PC-9 (cell line): ENCODE measurements at regions not wholly inside any gene's neighbourhood (a gene's known extent, or its start where the extent isn't known, plus 50 kb on each side); places are given as distances from the start of the nearest gene placed in this dataset.

Experiments used
- EZH2 ChIP-seq: fragments of 200-600 bp; sonication (generic); IDR thresholded peaks from 2 replicates; pipeline ENCODE4 v1.8.0; 2017; ENCODE audit warnings: antibody characterized with exemption, low read depth
- TF ChIP-seq, protein P1 (sequence below): fragments of 200-600 bp; sonication (generic); conservative IDR thresholded peaks from 2 replicates; pipeline ENCODE4 v1.6.1; 2017; ENCODE audit warnings: mixed run types, antibody characterized with exemption, mild to moderate bottlenecking, moderate library complexity

DNA sequence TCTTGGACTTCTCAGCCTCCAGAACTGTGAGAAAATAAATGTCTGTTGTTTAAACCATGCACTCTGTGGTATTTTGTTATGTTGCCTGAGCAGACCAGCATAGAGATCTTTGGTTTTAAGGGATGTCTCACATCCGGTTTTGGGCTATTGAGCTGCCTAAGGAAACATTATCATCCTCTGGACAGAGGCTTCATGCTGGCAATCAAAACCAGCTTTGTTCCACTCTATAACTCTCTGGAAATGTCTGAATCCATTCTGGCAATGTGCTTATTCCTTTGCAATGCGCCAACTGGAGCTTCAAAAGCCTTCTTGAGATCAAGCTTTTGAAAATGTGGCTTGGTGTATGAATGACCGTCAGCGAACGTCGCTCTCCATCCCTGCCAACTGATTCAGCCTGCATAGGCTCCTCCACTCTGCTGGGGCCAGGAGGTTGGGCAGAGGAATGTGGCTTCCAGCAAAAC, 183.6 kb upstream of the MGAT5 start:
- TF ChIP-seq, protein P1, sequence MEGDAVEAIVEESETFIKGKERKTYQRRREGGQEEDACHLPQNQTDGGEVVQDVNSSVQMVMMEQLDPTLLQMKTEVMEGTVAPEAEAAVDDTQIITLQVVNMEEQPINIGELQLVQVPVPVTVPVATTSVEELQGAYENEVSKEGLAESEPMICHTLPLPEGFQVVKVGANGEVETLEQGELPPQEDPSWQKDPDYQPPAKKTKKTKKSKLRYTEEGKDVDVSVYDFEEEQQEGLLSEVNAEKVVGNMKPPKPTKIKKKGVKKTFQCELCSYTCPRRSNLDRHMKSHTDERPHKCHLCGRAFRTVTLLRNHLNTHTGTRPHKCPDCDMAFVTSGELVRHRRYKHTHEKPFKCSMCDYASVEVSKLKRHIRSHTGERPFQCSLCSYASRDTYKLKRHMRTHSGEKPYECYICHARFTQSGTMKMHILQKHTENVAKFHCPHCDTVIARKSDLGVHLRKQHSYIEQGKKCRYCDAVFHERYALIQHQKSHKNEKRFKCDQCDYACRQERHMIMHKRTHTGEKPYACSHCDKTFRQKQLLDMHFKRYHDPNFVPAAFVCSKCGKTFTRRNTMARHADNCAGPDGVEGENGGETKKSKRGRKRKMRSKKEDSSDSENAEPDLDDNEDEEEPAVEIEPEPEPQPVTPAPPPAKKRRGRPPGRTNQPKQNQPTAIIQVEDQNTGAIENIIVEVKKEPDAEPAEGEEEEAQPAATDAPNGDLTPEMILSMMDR = no peak
- no peak for TF ChIP-seq EZH2
